HG03520 (cell line): ENCODE measurements at regions not wholly inside any gene's neighbourhood (a gene's known extent, or its start where the extent isn't known, plus 50 kb on each side); places are given as distances from the start of the nearest gene placed in this dataset.
"Not testable (repeated sequence)": the region's sequence is repeated elsewhere in the genome, so short reads cannot be mapped to it uniquely, and the experiment has no call there.

ENCODE experiments used
- ATAC-seq: cut with Tn5 transposase; IDR thresholded peaks from one replicate; pipeline ENCODE4 v1.9.1; 2021; ENCODE audit warnings: mild to moderate bottlenecking, moderate library complexity; ENCODE audit not compliant: unreplicated experiment

DNA sequence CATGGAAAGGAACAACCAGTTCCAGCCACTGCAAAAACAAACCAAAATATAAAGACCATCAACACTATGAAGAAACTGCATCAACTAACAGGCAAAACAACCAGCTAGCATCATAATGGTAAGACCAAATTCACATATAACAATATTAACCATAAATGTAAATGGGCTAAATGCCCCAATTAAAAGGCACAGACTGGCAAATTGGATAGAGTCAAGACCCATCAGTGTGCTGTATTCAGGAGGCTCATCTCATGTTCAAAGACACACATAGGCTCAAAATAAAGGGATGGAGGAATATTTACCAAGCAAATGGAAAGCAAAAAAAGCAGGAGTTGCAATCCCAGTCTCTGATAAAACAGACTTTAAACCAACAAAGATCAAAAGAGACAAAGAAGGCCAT, 89.7 kb upstream of the SETMAR start:
- ATAC-seq, result not testable (repeated sequence)

DNA sequence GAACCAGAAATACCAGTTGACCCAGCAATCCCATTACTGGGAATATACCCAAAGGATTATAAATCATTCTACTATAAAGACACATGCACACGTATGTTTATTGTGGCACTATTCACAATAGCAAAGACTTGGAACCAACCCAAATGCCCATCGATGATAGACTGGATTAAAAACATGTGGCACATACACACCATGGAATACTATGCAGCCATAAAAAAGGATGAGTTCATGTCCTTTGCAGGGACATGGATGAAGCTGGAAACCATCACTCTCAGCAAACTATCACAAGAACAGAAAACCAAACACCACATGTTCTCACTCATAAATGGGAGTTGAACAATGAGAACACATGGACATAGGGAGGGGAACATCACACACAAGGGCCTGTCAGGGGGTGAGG, 86.2 kb upstream of the SETMAR start:
- not testable (repeated sequence) for ATAC-seq

DNA sequence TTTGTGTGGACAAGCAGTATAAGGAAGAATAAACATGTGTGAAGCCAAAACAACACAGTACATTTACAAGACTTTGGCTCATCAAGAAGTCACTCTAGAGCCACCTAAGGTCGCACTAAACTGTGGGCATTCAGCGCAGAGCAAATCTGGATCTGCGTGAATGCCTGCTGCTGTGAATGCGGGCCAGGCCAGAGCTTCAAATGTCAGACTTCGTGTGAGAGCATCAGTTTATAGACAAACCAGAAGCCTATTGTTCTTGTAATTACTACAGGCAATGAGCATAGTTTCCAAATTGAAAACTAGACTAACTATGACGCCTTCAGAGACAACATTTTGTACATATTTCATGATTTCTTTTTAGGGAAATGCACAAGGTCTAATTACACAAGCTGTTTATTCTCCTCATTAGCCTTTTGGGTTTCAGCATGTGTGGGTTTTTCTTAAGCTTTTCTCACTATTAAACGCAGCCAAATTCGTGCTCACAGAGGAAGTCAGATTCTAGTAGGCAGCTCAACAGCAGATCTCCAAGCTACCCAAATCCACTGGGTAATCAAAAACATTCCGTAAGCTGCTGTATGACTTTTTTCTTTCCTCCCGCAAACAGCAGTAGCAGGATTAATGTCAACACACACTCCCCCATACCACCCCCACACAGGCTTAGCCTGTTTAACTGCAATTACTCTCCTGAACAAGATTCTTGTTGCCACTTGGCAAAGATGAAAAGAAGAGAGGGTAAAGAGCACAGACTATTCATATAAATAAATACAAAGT, 84.5 kb upstream of the SETMAR start:
- no peak for ATAC-seq

DNA sequence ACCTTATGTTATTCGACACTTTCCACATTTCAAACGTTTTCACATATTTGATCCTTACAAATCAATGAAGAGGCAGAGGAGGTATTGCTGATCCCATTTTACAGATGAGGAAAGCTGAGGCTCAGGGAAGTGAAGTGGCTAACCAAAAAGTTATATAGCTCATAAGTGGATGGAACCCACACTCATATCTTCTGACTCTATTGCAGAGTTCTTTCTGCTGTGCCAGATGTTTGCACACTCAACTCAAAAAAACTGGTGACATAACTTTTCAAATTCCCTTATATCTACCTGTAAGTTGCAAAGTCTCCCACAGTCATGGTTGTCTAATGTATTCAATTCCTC, 84.0 kb upstream of the SETMAR start:
- no peak for ATAC-seq

DNA sequence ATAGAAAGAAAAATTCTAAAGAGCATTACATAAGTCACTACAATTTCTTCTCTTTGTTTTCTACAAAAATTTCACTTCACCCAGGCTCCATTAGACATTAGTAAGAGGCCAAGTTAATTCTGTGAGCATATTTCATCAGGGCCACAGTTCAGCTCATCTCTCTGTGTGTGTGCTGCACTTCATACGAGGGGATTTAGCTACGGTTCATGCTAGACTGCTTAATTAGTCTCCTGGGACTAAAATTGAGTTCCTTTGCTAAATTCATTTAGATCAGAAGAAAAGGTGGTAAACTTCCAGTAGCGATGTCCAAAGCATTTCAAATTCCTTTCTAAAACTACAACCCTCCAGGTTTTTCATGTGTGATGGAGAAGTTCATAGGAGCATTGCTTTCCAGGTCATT, 83.1 kb upstream of the SETMAR start:
- no peak for ATAC-seq

DNA sequence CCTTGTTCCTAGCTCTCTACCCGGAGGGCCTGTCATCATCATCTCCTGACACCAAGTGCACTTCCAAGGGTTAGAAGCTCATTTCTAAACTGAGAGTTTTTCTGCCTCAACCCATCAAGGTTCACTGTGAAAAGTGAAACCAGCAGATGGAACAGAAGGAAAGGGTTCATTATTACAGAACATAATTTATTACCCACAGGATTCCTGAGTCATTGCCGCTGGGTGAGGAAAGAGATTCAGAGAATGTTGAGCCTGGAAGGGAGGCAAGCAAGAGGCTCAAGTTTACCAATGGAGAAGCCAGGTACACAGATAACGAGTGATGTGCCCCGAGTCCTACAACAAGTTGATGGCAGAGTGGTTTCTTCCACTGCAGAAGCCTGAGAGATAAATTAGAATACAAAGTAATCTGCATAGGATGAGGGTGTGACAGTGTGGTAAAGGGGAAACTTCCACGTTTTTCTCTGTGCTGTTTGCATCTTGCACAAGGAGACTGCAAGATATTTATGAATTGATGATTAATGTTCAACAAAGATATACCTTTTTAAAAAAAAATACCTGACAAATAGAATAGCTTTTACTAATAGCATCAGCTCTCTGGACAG, 80.5 kb upstream of the SETMAR start:
- ATAC-seq, result no peak

DNA sequence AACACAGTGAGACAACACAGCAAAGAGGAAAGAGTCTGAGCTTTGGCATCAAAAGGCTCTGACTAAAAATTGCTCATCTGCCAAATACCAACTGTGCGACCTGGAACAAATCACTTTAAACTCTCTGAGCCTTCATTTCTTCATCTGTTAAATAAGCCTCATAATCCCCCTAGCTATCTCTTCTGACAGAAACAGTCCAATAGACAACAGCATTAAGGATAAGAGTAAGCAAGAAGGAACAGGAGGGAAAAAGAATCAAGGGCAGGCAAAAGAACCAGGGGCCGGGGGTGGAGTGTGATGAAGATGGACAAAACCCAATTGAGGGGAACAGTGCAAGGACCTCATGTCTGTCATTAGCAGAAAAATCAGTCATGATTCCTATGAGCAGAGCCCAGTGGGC, 79.4 kb upstream of the SETMAR start:
- no peak for ATAC-seq

DNA sequence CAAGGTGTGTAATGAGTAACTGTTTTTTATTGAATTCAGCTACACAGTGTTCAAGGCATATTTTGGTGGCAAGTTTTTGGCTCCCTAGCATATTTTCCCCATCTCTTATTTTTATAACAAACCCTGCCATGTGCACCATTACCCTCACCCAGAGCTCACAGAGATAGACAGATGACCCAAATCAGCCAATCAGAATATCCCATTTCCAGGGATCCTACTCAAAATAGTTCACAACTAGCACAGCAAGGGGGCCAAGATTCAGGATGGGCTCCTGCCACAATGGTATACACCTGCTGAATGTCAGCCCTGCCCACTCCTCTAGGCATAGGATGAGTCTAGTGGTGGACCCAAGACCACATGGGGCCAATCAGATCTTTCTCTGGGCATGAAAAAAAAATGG, 78.8 kb upstream of the SETMAR start:
- ATAC-seq, result no peak

DNA sequence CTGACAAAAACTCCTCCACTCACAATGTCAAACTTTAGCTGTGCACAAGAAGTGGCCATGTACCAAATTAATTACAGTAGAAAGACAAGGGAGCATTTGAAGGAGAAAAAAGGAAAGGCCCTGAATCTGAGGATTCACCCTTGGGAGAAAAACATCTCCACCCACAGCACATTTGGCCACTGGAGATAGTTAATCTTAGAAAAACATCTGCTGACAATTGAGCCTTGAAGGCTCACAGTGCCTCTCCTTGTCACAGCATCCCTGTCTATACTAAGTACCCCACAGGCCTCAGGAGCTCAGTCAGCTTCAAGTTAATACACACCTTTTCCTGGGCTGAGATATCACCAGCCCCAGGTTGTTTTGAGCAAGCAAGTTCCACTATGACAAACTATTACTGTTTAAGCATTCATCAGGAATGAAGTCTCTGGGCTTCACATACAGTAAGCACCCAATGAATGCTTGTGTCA, 78.1 kb upstream of the SETMAR start:
- ATAC-seq, result no peak

DNA sequence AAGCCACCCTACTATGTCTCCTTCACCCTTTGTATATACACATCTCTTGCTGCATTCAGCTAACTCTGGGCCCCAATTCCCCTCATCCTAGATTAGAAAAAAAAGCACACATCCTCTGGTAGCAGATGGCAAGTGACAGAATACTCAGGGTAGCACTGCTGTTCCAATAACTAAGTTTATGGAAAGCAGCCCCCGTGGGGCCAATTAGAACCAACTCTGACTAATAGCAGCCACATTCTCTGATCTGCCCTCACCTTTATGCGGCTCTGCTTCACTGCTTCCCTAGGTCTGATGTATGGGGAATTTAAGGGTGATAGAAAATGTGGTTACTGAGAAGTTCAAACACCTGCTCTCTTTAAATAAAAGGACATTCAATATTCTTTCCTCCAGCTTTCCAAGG, 74.9 kb upstream of the SETMAR start:
- no peak for ATAC-seq

DNA sequence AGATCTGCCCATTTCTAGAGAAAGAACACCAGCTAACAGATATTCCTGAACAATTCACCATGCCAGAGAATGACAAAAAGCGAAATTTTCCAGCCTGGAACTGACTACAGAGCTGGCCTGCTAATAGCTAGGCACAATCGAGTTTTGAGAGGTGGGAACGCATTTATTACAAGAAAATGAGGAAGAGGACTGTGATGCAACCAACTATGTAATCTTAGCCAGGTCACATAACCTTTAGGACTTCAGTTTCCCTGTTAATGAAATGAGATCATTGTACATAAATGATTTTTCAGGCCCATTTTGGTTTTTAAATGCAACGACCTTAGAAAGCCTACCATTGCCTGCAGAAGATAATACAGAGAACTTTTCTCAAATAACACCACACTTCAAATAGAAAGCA, 72.1 kb upstream of the SETMAR start:
- no peak for ATAC-seq

DNA sequence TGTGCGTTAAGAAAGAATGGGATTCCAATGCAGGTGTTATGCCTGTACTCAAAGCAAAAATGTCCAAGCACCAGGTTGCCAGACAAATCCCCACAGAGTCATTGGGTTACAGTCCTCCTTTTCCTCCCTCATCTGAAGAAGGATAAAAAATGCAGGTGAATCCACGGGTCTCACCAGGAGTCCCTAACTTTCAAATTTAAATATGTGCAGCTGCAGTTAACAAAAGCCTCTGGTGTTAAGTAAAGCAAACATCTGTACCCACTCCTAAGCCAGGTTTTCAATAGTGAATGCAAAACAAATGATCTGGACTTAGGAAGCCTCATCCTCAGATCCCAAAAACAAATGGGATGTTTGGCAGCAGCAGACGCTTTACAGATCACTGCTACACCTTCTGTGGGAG, 70.4 kb upstream of the SETMAR start:
- no peak for ATAC-seq

DNA sequence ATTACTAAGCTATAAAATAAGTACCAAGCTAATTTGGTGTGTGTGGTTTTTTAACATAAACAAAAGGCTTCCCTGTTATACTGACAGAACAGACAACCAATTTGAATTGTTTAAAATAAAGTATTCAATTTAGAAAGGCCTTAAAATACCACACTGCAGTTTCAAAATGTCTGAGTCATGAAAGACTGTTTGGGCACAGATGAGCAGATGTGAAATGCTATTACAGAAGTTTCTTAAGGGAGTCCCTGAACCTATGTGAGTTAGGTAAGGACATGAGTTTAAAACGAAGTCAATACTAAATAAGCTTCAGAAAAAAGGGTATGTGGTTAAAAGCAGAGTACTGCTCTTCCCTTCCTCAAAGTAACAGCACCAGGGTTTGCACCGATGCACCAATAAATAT, 69.7 kb upstream of the SETMAR start:
- no peak for ATAC-seq

DNA sequence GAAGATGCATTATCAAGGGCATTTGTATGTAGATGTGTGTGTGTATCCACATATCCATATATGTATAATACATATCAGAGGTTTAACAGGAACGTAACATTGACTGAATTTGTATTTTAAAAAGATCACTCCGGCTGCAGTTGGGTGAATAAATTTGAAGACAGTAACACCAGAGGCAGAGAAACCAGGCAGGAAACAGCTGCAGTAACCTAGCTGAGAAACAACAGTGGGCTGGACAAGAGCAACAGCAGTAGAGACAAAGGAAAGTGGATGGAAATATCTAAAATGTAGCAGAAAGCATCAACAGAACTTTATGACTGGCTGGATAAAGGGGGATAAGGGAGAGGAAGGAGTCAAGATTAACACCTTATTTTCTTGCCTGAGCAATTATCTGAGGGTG, 68.3 kb upstream of the SETMAR start:
- ATAC-seq, result no peak

DNA sequence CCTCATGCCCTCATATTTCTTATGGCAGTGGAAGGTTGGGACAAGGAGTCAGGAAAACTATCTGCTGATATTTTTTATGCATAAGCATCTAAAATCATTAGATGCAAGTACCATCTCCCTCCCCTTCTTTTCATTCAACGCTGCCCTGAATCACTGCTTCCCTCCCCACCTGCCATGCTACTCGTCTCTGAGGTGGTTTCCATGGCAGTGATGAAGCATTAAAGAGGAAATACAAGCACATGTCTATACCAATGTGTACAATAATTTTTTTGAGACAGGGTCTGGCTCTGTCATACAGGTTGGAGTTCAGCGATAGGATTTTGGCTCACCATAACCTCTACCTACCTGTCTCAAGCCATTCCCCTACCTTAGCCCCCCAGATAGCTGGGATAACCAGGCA, 67.5 kb upstream of the SETMAR start:
- no peak for ATAC-seq

DNA sequence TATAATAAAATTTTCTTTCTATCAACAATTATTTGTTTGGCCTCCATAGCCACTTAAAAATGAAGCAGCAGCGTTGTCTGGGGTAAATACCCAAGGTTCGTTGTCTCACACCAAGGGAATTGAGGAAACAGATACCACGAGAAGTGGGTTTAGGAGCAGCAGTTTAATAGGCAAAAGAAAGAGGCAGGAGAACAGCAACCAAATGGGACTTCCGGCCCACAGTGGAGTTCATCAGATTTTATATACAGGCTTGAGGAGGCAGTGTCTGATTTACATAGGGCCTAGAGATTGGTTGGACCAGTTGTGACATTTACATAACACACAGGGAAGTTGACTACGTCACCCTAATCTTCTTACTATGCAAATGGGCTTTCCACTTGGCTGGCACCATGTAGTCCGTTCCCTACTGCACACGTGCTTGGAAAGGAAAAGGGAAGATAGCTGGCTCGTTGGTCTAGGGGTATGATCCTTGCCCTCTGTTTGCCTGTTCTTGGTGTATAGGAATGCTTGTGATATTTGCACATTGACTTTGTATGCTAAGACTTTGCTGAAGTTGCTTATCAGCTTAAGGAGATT, 61.5 kb upstream of the SETMAR start:
- ATAC-seq, result no peak

DNA sequence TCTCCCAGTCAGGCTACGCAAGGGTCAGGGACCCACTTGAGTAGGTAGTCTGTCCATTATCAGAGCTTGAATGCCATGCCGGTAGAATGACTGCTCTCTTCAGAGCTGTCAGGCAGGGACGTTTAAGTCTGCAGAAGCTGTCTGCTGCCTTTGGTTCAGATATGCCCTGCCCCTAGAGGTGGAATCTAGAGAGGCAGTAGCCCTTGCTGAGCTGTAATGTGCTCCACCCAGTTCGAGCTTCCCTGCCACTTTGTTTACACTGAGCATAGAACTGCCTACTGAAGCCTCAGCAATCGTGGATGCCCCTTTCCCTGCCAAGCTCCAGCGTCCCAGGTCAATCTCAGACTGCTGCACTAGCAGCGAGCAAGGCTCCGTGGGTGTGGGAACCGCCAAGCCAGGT, 57.5 kb upstream of the SETMAR start:
- no peak for ATAC-seq

DNA sequence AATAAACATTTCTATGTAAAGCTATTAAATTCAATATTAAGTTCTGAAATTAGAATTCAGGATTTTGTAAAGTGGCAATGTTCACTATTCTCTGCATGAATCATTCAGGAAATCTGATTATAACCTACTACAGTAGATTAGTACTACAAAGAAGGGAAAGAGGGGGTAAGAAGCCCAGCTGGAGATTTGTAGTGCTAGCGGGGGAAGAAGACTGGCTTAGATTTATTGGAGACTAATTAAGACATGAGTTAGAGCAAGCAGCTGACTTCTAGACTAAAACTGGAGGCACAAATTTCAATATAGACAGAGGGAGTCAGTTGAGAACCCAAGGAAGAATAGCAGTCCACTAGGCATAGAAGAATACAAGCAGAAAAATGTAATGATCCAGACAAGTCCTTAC, 55.8 kb upstream of the SETMAR start:
- ATAC-seq, result no peak

DNA sequence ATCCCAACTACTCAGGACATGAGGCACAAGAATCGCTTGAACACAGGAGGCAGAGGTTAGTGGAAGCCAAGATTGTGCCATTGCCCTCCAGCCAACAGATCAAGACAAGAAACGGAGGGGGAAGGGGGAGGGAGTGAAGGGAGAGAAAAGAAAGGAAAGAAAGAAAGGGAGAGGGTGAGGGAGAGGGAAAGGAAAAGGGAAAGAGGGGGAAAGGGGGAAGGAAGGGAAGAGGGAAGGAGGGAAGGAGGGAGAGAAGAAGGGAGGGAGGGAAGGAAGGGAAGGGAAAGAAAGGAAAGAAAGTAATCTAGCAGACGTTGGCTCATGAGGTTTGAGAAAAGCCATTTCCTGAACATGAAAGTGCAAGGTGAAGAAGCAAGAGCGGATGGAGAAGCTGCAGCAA, 53.1 kb upstream of the SETMAR start:
- ATAC-seq, result no peak

DNA sequence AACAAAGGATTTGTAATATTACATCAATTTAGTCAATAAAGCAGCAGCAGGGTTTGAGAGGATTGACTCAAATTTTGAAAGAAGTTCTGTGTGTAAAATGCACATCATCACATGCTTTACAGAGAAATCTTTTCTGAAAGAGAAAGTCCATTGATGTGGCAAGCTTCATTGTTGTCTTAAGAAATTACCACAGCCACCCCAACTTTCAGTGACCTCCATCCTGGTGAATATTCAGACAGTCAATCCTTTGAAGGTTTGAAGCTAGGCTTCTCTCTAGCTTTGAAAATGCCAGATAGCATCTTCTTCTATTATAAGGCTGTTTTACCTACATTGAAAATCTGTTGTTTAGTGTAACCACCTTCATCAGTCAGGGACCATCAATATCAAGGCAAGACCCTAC, 51.8 kb upstream of the SETMAR start:
- ATAC-seq, result no peak

DNA sequence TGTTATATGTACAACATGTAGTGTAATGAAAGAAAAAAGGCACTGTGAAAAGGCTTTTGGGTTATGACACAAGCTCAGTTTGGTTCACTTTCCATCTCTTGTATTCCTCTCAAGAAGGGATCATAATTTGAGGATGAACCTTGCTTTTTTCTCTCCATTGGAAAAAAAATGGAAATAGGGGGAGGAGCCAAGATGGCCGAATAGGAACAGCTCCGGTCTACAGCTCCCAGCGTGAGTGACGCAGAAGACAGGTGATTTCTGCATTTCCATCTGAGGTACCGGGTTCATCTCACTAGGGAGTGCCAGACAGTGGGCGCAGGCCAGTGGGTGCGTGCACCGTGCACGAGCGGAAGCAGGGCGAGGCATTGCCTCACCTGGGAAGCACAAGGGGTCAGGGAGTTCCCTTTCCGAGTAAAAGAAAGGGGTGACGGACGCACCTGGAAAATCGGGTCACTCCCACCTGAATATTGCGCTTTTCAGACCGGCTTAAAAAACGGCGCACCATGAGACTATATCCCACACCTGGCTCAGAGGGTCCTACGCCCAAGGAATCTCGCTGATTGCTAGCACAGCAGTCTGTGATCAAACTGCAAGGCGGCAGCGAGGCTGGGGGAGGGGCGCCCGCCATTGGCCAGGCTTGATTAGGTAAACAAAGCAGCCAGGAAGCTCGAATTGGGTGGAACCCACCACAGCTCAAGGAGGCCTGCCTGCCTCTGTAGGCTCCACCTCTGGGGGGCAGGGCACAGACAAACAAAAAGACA, 49.9 kb upstream of the SETMAR start:
- ATAC-seq, result not testable (repeated sequence)
